ENCODE measurements at regions not wholly inside any gene's neighbourhood (a gene's known extent, or its start where the extent isn't known, plus 50 kb on each side); places are given as distances from the start of the nearest gene placed in this dataset.
"Not testable (repeated sequence)": the region's sequence is repeated elsewhere in the genome, so short reads cannot be mapped to it uniquely, and the experiment has no call there.

- DNase-seq (ENCODE audit: insufficient read length, low spot score) (no peak), FAIRE-seq (no peak)
- TF ChIP-seq POLR2AphosphoS5 (IDR thresholded peaks at IDR 0.05; ENCODE audit: low read depth, low read length) (no peak), TAF1 (IDR thresholded peaks at IDR 0.05; ENCODE audit: low read depth, low read length) (no peak), PAX5 (IDR thresholded peaks at IDR 0.05; ENCODE audit: insufficient read depth, low read length, severe bottlenecking) (no peak), SPI1 (IDR thresholded peaks at IDR 0.05; ENCODE audit: low read depth, low read length) (no peak), POLR2A (IDR thresholded peaks at IDR 0.05; ENCODE audit: low read depth, low read length) (no peak)
These were observed 98.7 kb upstream of the ANKRD28 start for GRCh38 chr3:15896500-15896899.

GRCh38 chr3:15899388-15899787 is 101.6 kb upstream of the ANKRD28 start:
- TF ChIP-seq POLR2A (IDR thresholded peaks at IDR 0.05; ENCODE audit: low read depth, low read length) (no peak), POLR2AphosphoS5 (IDR thresholded peaks at IDR 0.05; ENCODE audit: low read depth, low read length) (no peak), TAF1 (IDR thresholded peaks at IDR 0.05; ENCODE audit: low read depth, low read length) (no peak), SPI1 (IDR thresholded peaks at IDR 0.05; ENCODE audit: low read depth, low read length) (no peak), POU2F2 (IDR thresholded peaks at IDR 0.05; ENCODE audit: low read depth, low read length) (no peak), PAX5 (IDR thresholded peaks at IDR 0.05; ENCODE audit: insufficient read depth, low read length, severe bottlenecking) (no peak)
- no peak for FAIRE-seq
- DNase-seq (ENCODE audit: insufficient read length, low spot score), result no peak

GRCh38 chr3:15903164-15903563 is 105.4 kb upstream of the ANKRD28 start:
- TF ChIP-seq TAF1 (IDR thresholded peaks at IDR 0.05; ENCODE audit: low read depth, low read length) (no peak), SPI1 (IDR thresholded peaks at IDR 0.05; ENCODE audit: low read depth, low read length) (no peak)
- FAIRE-seq, result no peak

GRCh38 chr3:15903759-15904720 is 106.3 kb upstream of the ANKRD28 start:
- no peak for TF ChIP-seq POLR2AphosphoS5 (IDR thresholded peaks at IDR 0.05; ENCODE audit: low read depth, low read length)
- TF ChIP-seq PAX5 (IDR thresholded peaks at IDR 0.05; ENCODE audit: insufficient read depth, low read length, severe bottlenecking), result no peak
- no peak for TF ChIP-seq POLR2A (IDR thresholded peaks at IDR 0.05; ENCODE audit: low read depth, low read length)
- TF ChIP-seq TAF1 (IDR thresholded peaks at IDR 0.05; ENCODE audit: low read depth, low read length), result no peak
- DNase-seq (ENCODE audit: insufficient read length, low spot score) (no peak), FAIRE-seq (no peak)

More at GRCh38 chr3:15903164-15903563, 105.4 kb upstream of the ANKRD28 start:
- DNase-seq (ENCODE audit: insufficient read length, low spot score), result no peak

- no peak for TF ChIP-seq POLR2A (IDR thresholded peaks at IDR 0.05; ENCODE audit: low read depth, low read length)
- no peak for TF ChIP-seq POLR2AphosphoS5 (IDR thresholded peaks at IDR 0.05; ENCODE audit: low read depth, low read length)
- no peak for TF ChIP-seq POU2F2 (IDR thresholded peaks at IDR 0.05; ENCODE audit: low read depth, low read length)
- TF ChIP-seq SPI1 (IDR thresholded peaks at IDR 0.05; ENCODE audit: low read depth, low read length), result no peak
- TF ChIP-seq PAX5 (IDR thresholded peaks at IDR 0.05; ENCODE audit: insufficient read depth, low read length, severe bottlenecking), result no peak
- no peak for TF ChIP-seq TAF1 (IDR thresholded peaks at IDR 0.05; ENCODE audit: low read depth, low read length)
- FAIRE-seq (no peak), DNase-seq (ENCODE audit: insufficient read length, low spot score) (no peak)
These were observed 107.3 kb upstream of the ANKRD28 start for GRCh38 chr3:15905041-15905440.

- FAIRE-seq; DNase-seq (ENCODE audit: insufficient read length, low spot score): not testable (repeated sequence)
These were observed 109.6 kb upstream of the ANKRD28 start for GRCh38 chr3:15907403-15907802.

- TF ChIP-seq POLR2A (IDR thresholded peaks at IDR 0.05; ENCODE audit: low read depth, low read length) (no peak), POLR2AphosphoS5 (IDR thresholded peaks at IDR 0.05; ENCODE audit: low read depth, low read length) (no peak), PAX5 (IDR thresholded peaks at IDR 0.05; ENCODE audit: insufficient read depth, low read length, severe bottlenecking) (no peak), TAF1 (IDR thresholded peaks at IDR 0.05; ENCODE audit: low read depth, low read length) (no peak), SPI1 (IDR thresholded peaks at IDR 0.05; ENCODE audit: low read depth, low read length) (no peak), POU2F2 (IDR thresholded peaks at IDR 0.05; ENCODE audit: low read depth, low read length) (no peak)
- no peak for DNase-seq (ENCODE audit: insufficient read length, low spot score)
- FAIRE-seq, result no peak
These were observed 121.2 kb upstream of the ANKRD28 start for GRCh38 chr3:15918988-15919387.

GRCh38 chr3:15919971-15920370 is 122.2 kb upstream of the ANKRD28 start:
- FAIRE-seq (no peak), DNase-seq (ENCODE audit: insufficient read length, low spot score) (no peak)
- TF ChIP-seq POU2F2 (IDR thresholded peaks at IDR 0.05; ENCODE audit: low read depth, low read length), result no peak
- TF ChIP-seq TAF1 (IDR thresholded peaks at IDR 0.05; ENCODE audit: low read depth, low read length), result no peak
- TF ChIP-seq POLR2AphosphoS5 (IDR thresholded peaks at IDR 0.05; ENCODE audit: low read depth, low read length), result no peak
- TF ChIP-seq SPI1 (IDR thresholded peaks at IDR 0.05; ENCODE audit: low read depth, low read length), result no peak
- no peak for TF ChIP-seq POLR2A (IDR thresholded peaks at IDR 0.05; ENCODE audit: low read depth, low read length)
- no peak for TF ChIP-seq PAX5 (IDR thresholded peaks at IDR 0.05; ENCODE audit: insufficient read depth, low read length, severe bottlenecking)

GRCh38 chr3:15923640-15924405 is 126.0 kb upstream of the ANKRD28 start:
- FAIRE-seq (no peak), DNase-seq (ENCODE audit: insufficient read length, low spot score) (no peak)
- TF ChIP-seq POLR2AphosphoS5 (IDR thresholded peaks at IDR 0.05; ENCODE audit: low read depth, low read length), result no peak
- TF ChIP-seq SPI1 (IDR thresholded peaks at IDR 0.05; ENCODE audit: low read depth, low read length), result no peak
- TF ChIP-seq POU2F2 (IDR thresholded peaks at IDR 0.05; ENCODE audit: low read depth, low read length), result no peak
- TF ChIP-seq PAX5 (IDR thresholded peaks at IDR 0.05; ENCODE audit: insufficient read depth, low read length, severe bottlenecking), result no peak
- TF ChIP-seq TAF1 (IDR thresholded peaks at IDR 0.05; ENCODE audit: low read depth, low read length), result no peak
- TF ChIP-seq POLR2A (IDR thresholded peaks at IDR 0.05; ENCODE audit: low read depth, low read length), result no peak

All from GM12891 (cell line).